ENCODE measurements at regions not wholly inside any gene's neighbourhood (a gene's known extent, or its start where the extent isn't known, plus 50 kb on each side); places are given as distances from the start of the nearest gene placed in this dataset.

- no peak for TF ChIP-seq CTCF (IDR thresholded peaks at IDR 0.05; ENCODE audit: low read depth, low read length)
- DNase-seq (ENCODE audit: extremely low read depth, low read depth), result no peak
These were observed 133.7 kb downstream of the ACKR3 start for GRCh38 chr2:236703373-236703709.

GRCh38 chr2:236703906-236704305 is 134.3 kb downstream of the ACKR3 start:
- DNase-seq (ENCODE audit: extremely low read depth, low read depth), result no peak
- TF ChIP-seq CTCF (IDR thresholded peaks at IDR 0.05; ENCODE audit: low read depth, low read length), result no peak

GRCh38 chr2:236704887-236705286 is 135.3 kb downstream of the ACKR3 start:
- TF ChIP-seq CTCF (IDR thresholded peaks at IDR 0.05; ENCODE audit: low read depth, low read length), result no peak
- no peak for DNase-seq (ENCODE audit: extremely low read depth, low read depth)

- TF ChIP-seq CTCF (IDR thresholded peaks at IDR 0.05; ENCODE audit: low read depth, low read length), result no peak
- DNase-seq (ENCODE audit: extremely low read depth, low read depth), result no peak
These were observed 135.9 kb downstream of the ACKR3 start for GRCh38 chr2:236705295-236706105.

- no peak for DNase-seq (ENCODE audit: extremely low read depth, low read depth)
These were observed 136.7 kb downstream of the ACKR3 start for GRCh38 chr2:236706288-236706687.

GRCh38 chr2:236706803-236707202 is 137.2 kb downstream of the ACKR3 start:
- DNase-seq (ENCODE audit: extremely low read depth, low read depth), result no peak
- no peak for TF ChIP-seq CTCF (IDR thresholded peaks at IDR 0.05; ENCODE audit: low read depth, low read length)

More at GRCh38 chr2:236706288-236706687, 136.7 kb downstream of the ACKR3 start:
- no peak for TF ChIP-seq CTCF (IDR thresholded peaks at IDR 0.05; ENCODE audit: low read depth, low read length)

GRCh38 chr2:236711440-236711839 is 141.8 kb downstream of the ACKR3 start:
- peak; percentile 47 for DNase-seq (ENCODE audit: extremely low read depth, low read depth)
- TF ChIP-seq CTCF (IDR thresholded peaks at IDR 0.05; ENCODE audit: low read depth, low read length), result no peak

All from AG09319 (cell line).